ENCODE measurements at regions not wholly inside any gene's neighbourhood (a gene's known extent, or its start where the extent isn't known, plus 50 kb on each side); places are given as distances from the start of the nearest gene placed in this dataset.

- no peak for DNase-seq
Observed at GRCh38 chr3:79542-79941, 117.0 kb upstream of the CHL1 start.

- DNase-seq, result no peak
Observed at GRCh38 chr3:82508-82907, 114.1 kb upstream of the CHL1 start.

GRCh38 chr3:83096-83495 is 113.5 kb upstream of the CHL1 start:
- DNase-seq, result no peak

GRCh38 chr3:85180-85579 is 111.4 kb upstream of the CHL1 start:
- DNase-seq, result no peak

- DNase-seq, result no peak
Observed at GRCh38 chr3:88267-88666, 108.3 kb upstream of the CHL1 start.

GRCh38 chr3:93746-94145 is 102.8 kb upstream of the CHL1 start:
- no peak for DNase-seq

- DNase-seq, result no peak
Observed at GRCh38 chr3:96259-96658, 100.3 kb upstream of the CHL1 start.

- DNase-seq, result no peak
Observed at GRCh38 chr3:97417-98258, 98.9 kb upstream of the CHL1 start.

GRCh38 chr3:98259-98654 is 98.3 kb upstream of the CHL1 start:
- DNase-seq, result no peak

GRCh38 chr3:99506-99905 is 97.1 kb upstream of the CHL1 start:
- DNase-seq, result no peak

GRCh38 chr3:102484-102883 is 94.1 kb upstream of the CHL1 start:
- no peak for DNase-seq

- DNase-seq, result no peak
Observed at GRCh38 chr3:103991-104390, 92.6 kb upstream of the CHL1 start.

- no peak for DNase-seq
Observed at GRCh38 chr3:105585-105984, 91.0 kb upstream of the CHL1 start.

- DNase-seq, result no peak
Observed at GRCh38 chr3:106619-107018, 89.9 kb upstream of the CHL1 start.

- DNase-seq, result no peak
Observed at GRCh38 chr3:111143-112069, 85.2 kb upstream of the CHL1 start.

GRCh38 chr3:112773-113172 is 83.8 kb upstream of the CHL1 start:
- DNase-seq, result no peak

- DNase-seq, result no peak
Observed at GRCh38 chr3:118666-119065, 77.9 kb upstream of the CHL1 start.

GRCh38 chr3:123341-123740 is 73.2 kb upstream of the CHL1 start:
- no peak for DNase-seq

- DNase-seq, result no peak
Observed at GRCh38 chr3:124557-125179, 71.9 kb upstream of the CHL1 start.

GRCh38 chr3:128515-129172 is 67.9 kb upstream of the CHL1 start:
- no peak for DNase-seq

- no peak for DNase-seq
Observed at GRCh38 chr3:131151-131888, 65.2 kb upstream of the CHL1 start.

- no peak for DNase-seq
Observed at GRCh38 chr3:132378-132777, 64.2 kb upstream of the CHL1 start.

Measured in fibroblast of skin of back (primary cell).